GM18873 (cell line): ENCODE measurements at regions not wholly inside any gene's neighbourhood (a gene's known extent, or its start where the extent isn't known, plus 50 kb on each side); places are given as distances from the start of the nearest gene placed in this dataset.
"Not testable (repeated sequence)": the region's sequence is repeated elsewhere in the genome, so short reads cannot be mapped to it uniquely, and the experiment has no call there.

Experiments
- ATAC-seq: cut with Tn5 transposase; IDR thresholded peaks from one replicate; pipeline ENCODE4 v1.9.1; 2021; ENCODE audit warnings: mild to moderate bottlenecking, moderate library complexity, moderate number of reproducible peaks; ENCODE audit not compliant: unreplicated experiment, low FRiP score

DNA sequence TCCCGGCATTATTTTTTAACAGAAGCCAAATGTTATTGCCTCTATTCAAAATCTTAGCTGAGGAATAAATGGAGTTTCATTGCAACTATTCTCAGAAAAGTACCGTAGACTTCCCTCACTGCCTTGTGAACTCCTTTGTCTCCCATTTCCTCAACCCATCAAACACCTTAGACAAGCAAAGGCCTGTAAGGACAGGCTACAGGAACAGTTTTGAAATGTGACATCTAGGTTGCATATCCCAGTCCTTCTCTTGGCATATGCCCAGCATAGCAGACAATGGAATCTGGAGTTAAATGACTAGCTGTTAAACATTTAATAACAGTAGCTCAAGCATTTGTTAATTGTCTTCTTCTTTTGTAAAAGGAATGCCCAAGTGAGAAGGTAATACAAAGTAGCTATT is 1371.7 kb downstream of the STIM2 start:
- no peak for ATAC-seq

- no peak for ATAC-seq
Measured at GRCh38 chr4:28232951-28233350, 1372.3 kb downstream of the STIM2 start.

DNA sequence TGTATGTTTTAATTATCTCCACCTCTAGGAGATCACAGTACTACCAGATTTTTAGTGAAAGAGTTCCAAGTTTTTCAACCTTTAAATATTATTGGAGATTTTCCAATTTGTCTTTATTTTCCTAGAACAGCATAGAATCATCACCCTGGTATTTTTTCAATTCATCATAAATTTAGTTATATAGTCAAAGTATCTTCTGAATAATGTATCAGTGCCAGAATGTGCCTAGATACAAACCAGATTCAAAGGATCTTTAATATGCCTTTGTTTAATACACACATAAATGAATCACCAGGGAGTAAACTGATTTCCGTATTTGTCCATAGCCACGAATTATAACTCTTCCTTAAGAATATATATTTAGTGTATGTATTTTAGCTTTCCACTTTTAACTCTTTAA is 1373.1 kb downstream of the STIM2 start:
- no peak for ATAC-seq

DNA sequence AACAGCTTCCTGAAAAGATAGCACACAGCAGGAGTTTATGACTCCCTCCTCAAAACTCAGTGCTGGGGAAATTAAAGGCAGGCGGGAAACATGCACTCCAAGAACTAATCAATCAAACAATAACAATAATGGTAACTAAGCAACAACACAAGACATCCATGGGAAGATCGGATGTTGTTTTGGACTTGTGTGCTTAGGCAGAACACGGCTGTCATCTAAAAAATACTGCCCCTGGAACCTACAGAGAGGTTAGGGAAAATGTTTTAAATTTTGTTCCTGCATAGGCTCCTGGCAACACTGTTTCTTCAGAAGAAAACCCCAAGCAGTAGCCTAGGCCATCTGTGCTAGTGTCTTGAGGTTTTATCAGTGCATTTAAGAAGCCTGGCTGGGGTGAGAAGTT is 1378.2 kb downstream of the STIM2 start:
- ATAC-seq: no peak

DNA sequence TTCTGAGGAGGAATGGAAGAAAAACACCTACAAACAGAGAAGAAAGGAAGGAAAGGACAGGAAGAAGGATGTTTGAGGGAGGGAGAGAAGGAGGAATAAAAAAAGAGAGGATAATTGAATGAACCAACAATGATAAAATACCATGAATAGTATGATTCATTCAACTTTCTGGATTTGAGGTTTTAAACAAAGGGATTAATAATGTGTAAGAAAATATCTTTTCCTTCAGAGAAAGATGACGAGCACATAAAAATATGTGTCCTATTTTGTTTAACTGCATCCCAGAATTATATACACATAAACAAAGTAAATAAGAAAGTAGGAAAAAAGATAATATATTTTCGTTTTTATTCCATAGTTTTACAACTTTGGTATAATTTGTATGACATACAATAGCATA is 1380.4 kb downstream of the STIM2 start:
- ATAC-seq: no peak

- ATAC-seq: no peak
Measured at GRCh38 chr4:28247805-28248204, 1387.2 kb downstream of the STIM2 start.

DNA sequence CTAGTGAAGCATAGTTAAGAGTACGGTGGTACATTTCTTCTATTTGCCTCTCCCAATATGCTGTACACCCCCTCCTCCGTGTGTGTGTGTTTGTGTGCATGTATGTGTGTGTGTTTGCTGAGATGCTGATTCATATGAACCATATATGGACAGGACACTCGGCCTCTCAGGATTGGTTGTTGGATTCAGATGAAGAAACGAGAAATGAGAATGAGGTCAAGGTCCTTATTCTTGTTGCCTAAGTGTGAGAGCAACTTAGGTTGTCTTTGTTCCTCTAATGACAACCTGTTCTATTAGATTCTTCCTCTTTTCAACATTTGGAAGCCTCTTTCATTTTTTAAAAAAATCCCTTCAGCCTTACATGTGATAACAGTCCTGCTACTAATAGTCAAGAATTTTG is 1387.6 kb downstream of the STIM2 start:
- no peak for ATAC-seq

GRCh38 chr4:28250646-28251045 is 1390.0 kb downstream of the STIM2 start:
- no peak for ATAC-seq

DNA sequence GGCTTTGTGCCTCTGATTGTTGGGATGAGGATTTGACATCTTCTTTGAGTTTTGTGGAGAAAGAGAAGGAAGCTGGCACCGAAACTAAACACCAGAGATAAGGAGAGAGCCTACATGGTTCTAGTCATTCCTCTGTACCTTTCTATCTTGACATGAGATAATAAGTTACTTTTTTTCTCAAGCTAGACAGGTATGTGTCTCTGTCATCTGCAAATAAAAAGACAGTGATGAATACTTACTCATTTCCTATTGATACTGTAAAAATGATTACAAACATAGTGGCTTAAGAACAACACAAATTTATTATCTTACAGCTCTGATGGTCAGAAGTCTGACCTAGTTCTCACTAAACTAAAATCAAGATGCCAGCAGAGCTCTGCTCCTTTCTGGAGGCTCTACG is 1391.2 kb downstream of the STIM2 start:
- no peak for ATAC-seq

DNA sequence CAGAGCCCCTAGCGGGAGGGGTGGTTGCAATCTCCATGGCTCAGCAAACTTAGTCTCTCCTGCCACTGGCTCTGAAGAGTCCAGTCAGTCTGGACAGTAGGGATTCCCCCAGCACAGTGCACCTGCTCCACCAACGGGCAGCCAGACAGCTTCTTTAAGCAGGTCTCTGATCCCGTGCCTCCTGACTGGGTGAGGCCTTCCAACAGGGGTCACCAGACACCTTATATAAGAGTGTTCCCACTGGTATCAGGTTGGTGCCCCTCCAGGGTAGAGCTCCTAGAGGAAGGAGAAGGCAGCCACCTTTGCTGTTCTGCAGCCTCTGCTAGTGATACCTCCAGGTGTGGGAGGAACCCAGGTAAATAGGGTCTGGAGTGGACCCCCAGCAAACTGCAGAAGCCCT is 1393.4 kb downstream of the STIM2 start:
- no peak for ATAC-seq

DNA sequence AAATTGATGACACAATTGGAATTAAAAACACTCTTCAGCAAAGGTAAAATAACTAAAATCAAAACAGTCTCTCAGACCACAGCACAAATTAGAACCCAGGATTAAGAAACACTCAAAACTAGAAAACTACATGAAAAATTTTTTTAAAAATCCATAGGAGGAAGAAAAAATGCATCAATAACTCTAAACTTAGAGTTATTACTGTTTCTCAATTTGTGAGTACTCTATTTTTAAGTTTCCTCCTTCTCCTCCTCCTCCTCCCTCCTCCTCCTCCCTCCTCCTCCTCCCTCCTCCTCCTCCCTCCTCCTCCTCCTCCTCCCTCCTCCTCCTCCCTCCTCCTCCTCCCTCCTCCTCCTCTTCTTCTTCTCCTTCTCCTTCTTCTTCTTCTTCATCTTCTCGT is 1395.7 kb downstream of the STIM2 start:
- ATAC-seq: no peak

- no peak for ATAC-seq
Measured at GRCh38 chr4:28259951-28260350, 1399.3 kb downstream of the STIM2 start.

DNA sequence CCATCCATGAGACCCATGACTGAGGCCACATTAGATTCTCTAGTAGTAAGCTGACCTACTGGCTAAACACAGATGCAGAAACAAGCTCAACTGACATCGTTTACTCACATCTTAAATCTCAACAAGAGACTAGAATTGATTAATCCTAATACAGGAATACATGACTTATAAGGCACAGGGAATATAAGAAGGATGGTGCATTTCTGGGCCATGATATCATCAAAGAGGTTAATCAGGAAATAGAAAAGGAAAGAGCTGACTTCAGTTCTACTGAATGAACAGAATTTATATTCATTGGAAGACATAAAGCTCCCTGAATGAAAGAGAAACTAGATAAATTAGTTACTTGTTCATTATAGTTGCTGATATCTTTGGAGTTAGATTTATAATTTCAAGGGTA is 1406.5 kb downstream of the STIM2 start:
- no peak for ATAC-seq

DNA sequence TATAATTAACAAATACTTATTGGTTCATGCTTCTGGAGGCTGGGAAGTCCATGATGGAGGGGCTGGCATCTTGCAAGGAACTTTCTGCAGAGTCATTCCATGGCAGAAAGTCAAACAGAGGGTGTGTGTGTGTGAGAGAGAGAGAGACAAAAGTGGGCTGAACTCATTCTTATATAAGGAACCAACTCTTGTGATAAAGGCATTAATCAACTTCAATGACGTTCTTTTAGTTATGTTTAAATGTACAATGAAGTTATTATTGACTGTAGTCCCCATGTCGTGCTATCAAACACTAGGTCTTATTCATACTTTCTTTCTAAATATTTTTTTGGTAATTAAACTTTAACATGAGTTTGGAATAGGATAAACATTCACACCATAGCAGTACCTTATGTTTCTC is 1408.8 kb downstream of the STIM2 start:
- no peak for ATAC-seq

DNA sequence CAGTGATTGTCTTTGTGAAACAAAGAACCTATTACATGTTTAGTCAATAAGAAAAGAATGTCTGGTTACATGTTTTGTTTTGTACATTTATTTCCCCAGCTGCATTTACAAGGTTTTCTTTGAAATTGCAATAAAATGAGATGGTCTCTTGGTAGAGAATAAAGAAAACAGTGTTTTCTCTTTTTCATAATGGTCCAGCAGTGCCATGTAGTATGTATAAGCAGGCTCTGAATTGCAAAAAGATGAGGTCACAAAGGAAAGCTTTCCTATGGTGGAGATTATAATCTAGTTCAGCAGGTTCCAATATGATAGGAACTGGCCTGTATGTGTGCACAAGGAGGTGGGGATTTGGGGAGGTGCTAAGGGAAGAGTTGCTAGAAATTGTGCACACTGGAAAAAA is 1417.3 kb downstream of the STIM2 start:
- ATAC-seq: no peak

GRCh38 chr4:28278676-28279075 is 1418.0 kb downstream of the STIM2 start:
- no peak for ATAC-seq

GRCh38 chr4:28279249-28279648 is 1418.6 kb downstream of the STIM2 start:
- no peak for ATAC-seq

DNA sequence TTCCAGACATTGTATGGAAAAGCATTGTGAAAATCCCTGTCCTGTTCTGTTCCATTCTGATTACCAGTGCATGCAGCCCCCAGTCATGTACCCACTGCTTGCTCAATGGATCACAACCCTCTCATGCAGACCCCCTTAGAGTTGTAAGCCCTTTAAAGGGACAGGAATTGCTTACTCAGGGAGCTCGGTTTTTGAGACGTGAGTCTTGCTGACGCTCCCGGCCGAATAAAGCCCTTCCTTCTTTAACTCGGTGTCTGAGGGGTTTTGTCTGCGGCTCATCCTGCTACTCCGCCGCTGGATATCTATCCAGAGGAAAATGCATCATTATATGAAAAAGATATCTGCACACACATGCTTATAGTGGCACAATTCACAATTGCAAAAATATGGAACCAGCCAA is 1425.6 kb downstream of the STIM2 start:
- ATAC-seq: not testable (repeated sequence)

DNA sequence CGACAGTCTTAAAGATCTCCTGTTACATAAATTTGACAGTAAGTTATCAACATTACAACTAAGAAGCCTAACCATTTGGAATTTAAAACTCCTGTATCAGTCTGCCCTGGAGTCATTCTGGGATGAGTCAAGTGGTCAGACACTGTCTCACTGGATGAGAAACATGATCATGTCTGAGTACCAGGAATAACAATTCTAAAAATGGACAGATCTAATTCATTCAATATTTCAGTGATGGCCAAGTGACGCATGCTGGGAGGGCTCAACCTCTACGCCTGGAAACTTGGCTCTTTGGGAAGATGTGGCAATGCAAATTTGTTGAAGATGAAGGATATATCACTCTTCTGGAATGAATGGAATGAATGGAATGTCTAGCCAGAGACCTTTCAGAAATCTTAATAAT is 1427.2 kb downstream of the STIM2 start:
- no peak for ATAC-seq

- ATAC-seq: no peak
Measured at GRCh38 chr4:28296239-28296638, 1435.6 kb downstream of the STIM2 start.

DNA sequence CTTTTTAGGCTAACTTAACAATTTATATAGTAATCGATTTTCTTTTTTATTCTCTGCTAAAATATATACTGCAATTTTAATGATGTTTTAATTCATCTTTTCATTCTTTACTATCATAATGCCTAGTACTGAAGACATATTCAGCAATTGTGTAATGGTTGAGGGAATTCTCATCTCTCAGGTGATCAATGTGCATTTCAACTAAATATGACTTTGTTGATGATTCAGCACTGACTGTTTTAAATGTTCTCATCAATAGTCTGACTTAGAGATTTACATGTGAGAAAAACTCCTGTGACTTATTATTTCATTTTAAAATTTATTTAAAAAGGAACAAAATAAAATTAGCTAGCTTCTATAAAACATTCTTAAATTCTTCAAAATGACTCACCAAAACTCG is 1450.3 kb downstream of the STIM2 start:
- ATAC-seq: no peak

- ATAC-seq: not testable (repeated sequence)
Measured at GRCh38 chr4:28312497-28312896, 1451.9 kb downstream of the STIM2 start.
